H1 (cell line): ENCODE measurements at regions not wholly inside any gene's neighbourhood (a gene's known extent, or its start where the extent isn't known, plus 50 kb on each side); places are given as distances from the start of the nearest gene placed in this dataset.

Experiments used
- CHD2 ChIP-seq: IDR thresholded peaks from 2 replicates; pipeline ENCODE4 v1.6.1; 2012; ENCODE audit warnings: low read length, improper control_type of control experiment
- EZH2 ChIP-seq: fragments of 200-600 bp; sonication (generic); IDR thresholded peaks from 2 replicates; pipeline ENCODE4 v1.7.1; 2012; ENCODE audit warnings: low read depth, mild to moderate bottlenecking, moderate library complexity, low read length, inconsistent platforms; ENCODE audit not compliant: severe bottlenecking
- KDM1A ChIP-seq: fragments of 200-600, 300-600 bp; sonication (generic); IDR thresholded peaks from 2 replicates; pipeline ENCODE4 v1.7.1; 2016; ENCODE audit warnings: mild to moderate bottlenecking, low read length, borderline replicate concordance
- MAX ChIP-seq: IDR thresholded peaks from 2 replicates; pipeline ENCODE4 v1.6.1; 2012; ENCODE audit warnings: inconsistent platforms
- POLR2A ChIP-seq, 2 experiments: IDR thresholded peaks; 1 replicate in 1 of 2; 2 replicates in 1 of 2; pipeline ENCODE4 v1.6.1; 2011; ENCODE audit warnings: low read depth in 2 of 2, low read length in 2 of 2, mild to moderate bottlenecking in 2 of 2; ENCODE audit errors: control extremely low read depth in 1 of 2
- POLR2AphosphoS5 ChIP-seq: IDR thresholded peaks from 2 replicates; pipeline ENCODE4 v1.6.1; 2011; ENCODE audit warnings: low read depth, low read length
- RAD21 ChIP-seq, 2 experiments: IDR thresholded peaks in 1 of 2; conservative IDR thresholded peaks in 1 of 2; 2 replicates each; pipeline ENCODE4 v1.6.1; 2011; ENCODE audit warnings: low read depth in 2 of 2, low read length in 2 of 2, improper control_type of control experiment in 1 of 2, inconsistent platforms in 1 of 2, mild to moderate bottlenecking in 1 of 2, moderate library complexity in 1 of 2
- RBBP5 ChIP-seq: IDR thresholded peaks from 2 replicates; pipeline ENCODE4 v1.7.1; 2012; ENCODE audit warnings: low read depth, mild to moderate bottlenecking, inconsistent platforms, low read length, moderate library complexity, borderline replicate concordance
- SAP30 ChIP-seq: fragments of 300-600 bp; sonication (generic); IDR thresholded peaks from 2 replicates; pipeline ENCODE4 v1.7.1; 2012; ENCODE audit warnings: low read length, moderate library complexity, mild to moderate bottlenecking, inconsistent platforms; ENCODE audit not compliant: insufficient read depth, insufficient replicate concordance
- TAF1 ChIP-seq: IDR thresholded peaks from 2 replicates; pipeline ENCODE4 v1.6.1; 2011; ENCODE audit warnings: mild to moderate bottlenecking, low read depth, low read length
- USF2 ChIP-seq: IDR thresholded peaks from 2 replicates; pipeline ENCODE4 v1.6.1; 2011; ENCODE audit warnings: low read length, improper control_type of control experiment
- TF ChIP-seq, protein P1 (sequence below), 3 experiments: IDR thresholded peaks; 1 replicate in 2 of 3; 2 replicates in 1 of 3; pipeline versions ENCODE4 v1.5.1 to v1.6.1; 2011; ENCODE audit warnings: low read length in 3 of 3, mild to moderate bottlenecking in 3 of 3, inconsistent platforms in 2 of 3, low read depth in 1 of 3, moderate library complexity in 1 of 3; ENCODE audit not compliant: insufficient read depth in 1 of 3; ENCODE audit errors: control extremely low read depth in 1 of 3

- no peak for TF ChIP-seq USF2
- TF ChIP-seq SAP30: no peak
- TF ChIP-seq TAF1: no peak
- TF ChIP-seq EZH2: no peak
- TF ChIP-seq RAD21 (IDR thresholded peaks at IDR 0.05 in 1 of 2, conservative IDR thresholded peaks at IDR 0.05 in 1 of 2; ENCODE audit: low read depth in 2 of 2, low read length in 2 of 2): no peak
- TF ChIP-seq, protein P1, sequence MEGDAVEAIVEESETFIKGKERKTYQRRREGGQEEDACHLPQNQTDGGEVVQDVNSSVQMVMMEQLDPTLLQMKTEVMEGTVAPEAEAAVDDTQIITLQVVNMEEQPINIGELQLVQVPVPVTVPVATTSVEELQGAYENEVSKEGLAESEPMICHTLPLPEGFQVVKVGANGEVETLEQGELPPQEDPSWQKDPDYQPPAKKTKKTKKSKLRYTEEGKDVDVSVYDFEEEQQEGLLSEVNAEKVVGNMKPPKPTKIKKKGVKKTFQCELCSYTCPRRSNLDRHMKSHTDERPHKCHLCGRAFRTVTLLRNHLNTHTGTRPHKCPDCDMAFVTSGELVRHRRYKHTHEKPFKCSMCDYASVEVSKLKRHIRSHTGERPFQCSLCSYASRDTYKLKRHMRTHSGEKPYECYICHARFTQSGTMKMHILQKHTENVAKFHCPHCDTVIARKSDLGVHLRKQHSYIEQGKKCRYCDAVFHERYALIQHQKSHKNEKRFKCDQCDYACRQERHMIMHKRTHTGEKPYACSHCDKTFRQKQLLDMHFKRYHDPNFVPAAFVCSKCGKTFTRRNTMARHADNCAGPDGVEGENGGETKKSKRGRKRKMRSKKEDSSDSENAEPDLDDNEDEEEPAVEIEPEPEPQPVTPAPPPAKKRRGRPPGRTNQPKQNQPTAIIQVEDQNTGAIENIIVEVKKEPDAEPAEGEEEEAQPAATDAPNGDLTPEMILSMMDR (IDR thresholded peaks at IDR 0.05; ENCODE audit: control extremely low read depth in 1 of 3, insufficient read depth in 1 of 3, low read depth in 1 of 3, low read length in 3 of 3): no peak
- no peak for TF ChIP-seq CHD2
- TF ChIP-seq POLR2A (IDR thresholded peaks at IDR 0.05; ENCODE audit: control extremely low read depth in 1 of 2, low read depth in 2 of 2, low read length in 2 of 2): no peak
- no peak for TF ChIP-seq POLR2AphosphoS5
- no peak for TF ChIP-seq MAX
- no peak for TF ChIP-seq RBBP5
- TF ChIP-seq KDM1A: no peak
These were observed 525.9 kb downstream of the IPMK start for GRCh38 chr10:57741751-57742150.
